B cell (primary cell): ENCODE measurements at regions not wholly inside any gene's neighbourhood (a gene's known extent, or its start where the extent isn't known, plus 50 kb on each side); places are given as distances from the start of the nearest gene placed in this dataset.

ENCODE experiments used
- ATAC-seq: fragments of 200-7000 bp; cut with Tn5 transposase; one replicate; pipeline ENCODE4 v1.10.0; 2021; ENCODE audit warnings: low read depth, mild to moderate bottlenecking, moderate number of reproducible peaks, moderate library complexity
- CTCF ChIA-PET: fragments of 350-600 bp; sonication (Branson Sonifier 250); formaldehyde crosslinking; loops from one replicate; lab custom pipeline; 2021; ENCODE audit warnings: antibody characterized with exemption, inconsistent platforms; lab: Charles Lee
- POLR2A ChIA-PET: fragments of 350-600 bp; sonication (Branson Sonifier 250); formaldehyde crosslinking; loops from one replicate; lab custom pipeline; 2021; ENCODE audit warnings: antibody characterized with exemption; lab: Charles Lee
- DNase-seq: peaks from one replicate; pipeline ENCODE4 v3.0.0; 2013
- H2AFZ ChIP-seq: 2 replicates; pipeline ENCODE4 v1.6.1; 2012; ENCODE audit warnings: mild to moderate bottlenecking, low read depth, low read length; ENCODE audit not compliant: insufficient read depth, poor library complexity, severe bottlenecking
- H3K27ac ChIP-seq, 2 donors: 1 replicate in 1 of 2; 2 replicates in 1 of 2; pipeline ENCODE4 v1.5.1; 2012 to 2013; ENCODE audit warnings: low read length in 2 of 2, mild to moderate bottlenecking in 2 of 2, moderate library complexity in 1 of 2
- H3K27me3 ChIP-seq, 4 experiments: fragments of 200-600 bp in 1 of 4; sonication (generic) in 1 of 4; replicated peaks in 1 of 4; 1 replicate in 2 of 4; 2 replicates in 2 of 4; pipeline versions ENCODE4 v1.6.1 to v1.7.0; 2013 to 2016; ENCODE audit warnings: low read length in 3 of 4, mild to moderate bottlenecking in 2 of 4, mixed read lengths in 1 of 4, moderate library complexity in 1 of 4; ENCODE audit not compliant: insufficient read depth in 4 of 4, control insufficient read depth in 3 of 4; ENCODE audit errors: control extremely low read depth in 1 of 4
- H3K36me3 ChIP-seq, 2 experiments: replicated peaks in 1 of 2; 1 replicate in 1 of 2; 2 replicates in 1 of 2; pipeline versions ENCODE4 v1.6.1 to v1.7.1; 2013; ENCODE audit warnings: low read length in 1 of 2; ENCODE audit not compliant: insufficient read depth in 2 of 2, control insufficient read depth in 1 of 2; ENCODE audit errors: control extremely low read depth in 1 of 2, extremely low read depth in 1 of 2
- H3K4me1 ChIP-seq, 2 donors: fragments of 200-600 bp in 1 of 2; sonication (generic) in 1 of 2; 1 replicate in 1 of 2; 2 replicates in 1 of 2; pipeline versions ENCODE4 v1.5.1 to v1.6.1; 2013 to 2017; ENCODE audit warnings: low read length in 2 of 2; ENCODE audit not compliant: control insufficient read depth in 2 of 2, insufficient read depth in 2 of 2
- H3K4me2 ChIP-seq: replicated peaks from 2 replicates; pipeline ENCODE3; 2012; ENCODE audit warnings: mild to moderate bottlenecking, low read depth, low read length; ENCODE audit not compliant: poor library complexity, severe bottlenecking
- H3K4me3 ChIP-seq, 5 experiments: fragments of 200-600 bp in 1 of 5; sonication (generic) in 1 of 5; 1 replicate in 3 of 5; 2 replicates in 2 of 5; pipeline versions ENCODE4 v1.5.1 to v1.7.0; 2011 to 2016; ENCODE audit warnings: low read length in 4 of 5, mild to moderate bottlenecking in 4 of 5, low read depth in 2 of 5, control low read depth in 1 of 5, moderate library complexity in 1 of 5; ENCODE audit not compliant: insufficient read depth in 1 of 5; ENCODE audit errors: control extremely low read depth in 1 of 5, extremely low read depth in 1 of 5
- H3K79me2 ChIP-seq: fragments of 200-600 bp; sonication (generic); one replicate; pipeline ENCODE4 v1.6.0; 2016; ENCODE audit warnings: low read length; ENCODE audit not compliant: control insufficient read depth, insufficient read depth
- H3K9ac ChIP-seq: fragments of 200-600 bp; sonication (generic); 2 replicates; pipeline ENCODE4 v1.6.1; 2017; ENCODE audit warnings: mild to moderate bottlenecking, low read length, moderate library complexity
- H3K9me3 ChIP-seq, 3 donors: one replicate each; pipeline versions ENCODE4 v1.6.1 to v1.7.1; 2013; ENCODE audit warnings: low read length in 2 of 3; ENCODE audit not compliant: control insufficient read depth in 2 of 3, insufficient read depth in 1 of 3; ENCODE audit errors: control extremely low read depth in 1 of 3
- H4K20me1 ChIP-seq: 2 replicates; pipeline ENCODE4 v1.6.0; 2012; ENCODE audit warnings: mild to moderate bottlenecking, low read length; ENCODE audit not compliant: insufficient read depth, control insufficient read depth, poor library complexity, severe bottlenecking
- H3K27ac Mint-ChIP-seq: one replicate; pipeline ENCODE4 v1.8.0; 2021; ENCODE audit warnings: mixed read lengths
- H3K27me3 Mint-ChIP-seq: one replicate; pipeline ENCODE4 v1.8.0; 2021; ENCODE audit warnings: mixed read lengths
- H3K4me1 Mint-ChIP-seq: one replicate; pipeline ENCODE4 v1.8.0; 2021; ENCODE audit warnings: mixed read lengths
- H3K4me3 Mint-ChIP-seq: one replicate; pipeline ENCODE4 v1.8.0; 2021; ENCODE audit warnings: mixed read lengths
- H3K9me3 Mint-ChIP-seq: one replicate; pipeline ENCODE4 v1.8.0; 2022; ENCODE audit warnings: mixed read lengths; ENCODE audit not compliant: insufficient read depth
- CTCF ChIP-seq: fragments of 200-600 bp; IDR thresholded peaks from one replicate; pipeline ENCODE4 v1.8.0; 2022; ENCODE audit warnings: antibody characterized with exemption, mild to moderate bottlenecking
- EZH2 ChIP-seq: IDR thresholded peaks from 2 replicates; pipeline ENCODE4 v1.6.1; 2012; ENCODE audit warnings: borderline replicate concordance, low read depth, mild to moderate bottlenecking, moderate library complexity, low read length; ENCODE audit not compliant: insufficient read depth, poor library complexity, severe bottlenecking
- WGBS: methylation state at CpG from one replicate; pipeline ENCODE4 v1.1.5; 2013; ENCODE audit warnings: missing lambda C conversion rate; ENCODE audit not compliant: insufficient coverage; 5-methylcytosine and 5-hydroxymethylcytosine counted together
- intact Hi-C: fragments of 100-400 bp; cut with micrococcal nuclease; formaldehyde crosslinking; loops from one replicate; pipeline ENCODE4 v1.10.0; 2022

GRCh38 chr9:118529624-118530214, 825.5 kb downstream of the TLR4 start:
- Histone ChIP-seq H2AFZ (no peak overlapping the region), H3K4me2 (no peak overlapping the region), H3K9me3 (no peaks in the 10 kb centered on the region), H3K79me2 (no peaks in the 10 kb centered on the region), H3K4me3 (no peak overlapping the region), H3K36me3 (no peaks in the 10 kb centered on the region), H3K27ac (no peak overlapping the region), H3K27me3 (no peaks in the 10 kb centered on the region), H4K20me1 (no peaks in the 10 kb centered on the region), H3K4me1 (no peaks in the 10 kb centered on the region), H3K9ac (no peak overlapping the region)
- no peaks in the 10 kb centered on the region for H3K27me3 Mint-ChIP-seq
- ATAC-seq = no peak
- WGBS = no CpG with 5 or more reads among the region's 2 CpGs
- no peak overlapping the region for H3K4me3 Mint-ChIP-seq
- POLR2A ChIA-PET = no interaction called here
- no peaks in the 10 kb centered on the region for H3K9me3 Mint-ChIP-seq
- TF ChIP-seq CTCF = no peak
- no peak for TF ChIP-seq EZH2
- CTCF ChIA-PET = no interaction called here
- intact Hi-C loops = no loop called here
- no peaks in the 10 kb centered on the region for H3K4me1 Mint-ChIP-seq
- DNase-seq = no peak
- no peak overlapping the region for H3K27ac Mint-ChIP-seq

- no peaks in the 10 kb centered on the region for H3K27me3 ChIP-seq
- H3K9ac ChIP-seq = no peak overlapping the region
- H3K27ac Mint-ChIP-seq = no peak overlapping the region
- no peak overlapping the region for H2AFZ ChIP-seq
- no peaks in the 10 kb centered on the region for H3K79me2 ChIP-seq
- no peaks in the 10 kb centered on the region for H3K9me3 ChIP-seq
- no peak for TF ChIP-seq CTCF
- TF ChIP-seq EZH2 = no peak
- no peaks in the 10 kb centered on the region for H3K36me3 ChIP-seq
- CTCF ChIA-PET = no interaction called here
- DNase-seq = no peak
- WGBS = no CpG with 5 or more reads among the region's 1 CpG
- no peaks in the 10 kb centered on the region for H4K20me1 ChIP-seq
- intact Hi-C loops = no loop called here
- no peak overlapping the region for H3K4me3 Mint-ChIP-seq
- no peak overlapping the region for H3K4me2 ChIP-seq
- H3K4me1 ChIP-seq = no peaks in the 10 kb centered on the region
- H3K9me3 Mint-ChIP-seq = no peaks in the 10 kb centered on the region
- no peaks in the 10 kb centered on the region for H3K4me1 Mint-ChIP-seq
- no peak overlapping the region for H3K4me3 ChIP-seq
- H3K27ac ChIP-seq = no peak overlapping the region
- POLR2A ChIA-PET = no interaction called here
- H3K27me3 Mint-ChIP-seq = no peaks in the 10 kb centered on the region
- ATAC-seq = no peak
Measured at GRCh38 chr9:118532592-118532991, 828.4 kb downstream of the TLR4 start.
